ENCODE measurements at regions not wholly inside any gene's neighbourhood (a gene's known extent, or its start where the extent isn't known, plus 50 kb on each side); places are given as distances from the start of the nearest gene placed in this dataset.
"Not testable (repeated sequence)": the region's sequence is repeated elsewhere in the genome, so short reads cannot be mapped to it uniquely, and the experiment has no call there.

GRCh38 chr7:34207810-34208209 is 302.5 kb downstream of the BMPER start:
- no peak for FAIRE-seq
- TF ChIP-seq TAF1 (IDR thresholded peaks at IDR 0.05; ENCODE audit: borderline replicate concordance, low read depth, low read length) (no peak), POLR2A (IDR thresholded peaks at IDR 0.05; ENCODE audit: low read depth, low read length) (no peak), POLR2AphosphoS5 (IDR thresholded peaks at IDR 0.05; ENCODE audit: low read depth, low read length) (no peak)
- DNase-seq (ENCODE audit: insufficient read length): no peak

GRCh38 chr7:34208878-34209621 is 303.7 kb downstream of the BMPER start:
- FAIRE-seq (no peak), DNase-seq (ENCODE audit: insufficient read length) (no peak)
- TF ChIP-seq POLR2A (IDR thresholded peaks at IDR 0.05; ENCODE audit: low read depth, low read length): no peak
- no peak for TF ChIP-seq TAF1 (IDR thresholded peaks at IDR 0.05; ENCODE audit: borderline replicate concordance, low read depth, low read length)
- no peak for TF ChIP-seq POLR2AphosphoS5 (IDR thresholded peaks at IDR 0.05; ENCODE audit: low read depth, low read length)

- TF ChIP-seq POLR2AphosphoS5 (IDR thresholded peaks at IDR 0.05; ENCODE audit: low read depth, low read length) (no peak), POLR2A (IDR thresholded peaks at IDR 0.05; ENCODE audit: low read depth, low read length) (no peak), TAF1 (IDR thresholded peaks at IDR 0.05; ENCODE audit: borderline replicate concordance, low read depth, low read length) (no peak)
- DNase-seq (ENCODE audit: insufficient read length): no peak
- FAIRE-seq: no peak
Observed at GRCh38 chr7:34211018-34211417, 305.7 kb downstream of the BMPER start.

GRCh38 chr7:34217972-34218371 is 312.6 kb downstream of the BMPER start:
- no peak for DNase-seq (ENCODE audit: insufficient read length)
- TF ChIP-seq TAF1 (IDR thresholded peaks at IDR 0.05; ENCODE audit: borderline replicate concordance, low read depth, low read length): no peak
- TF ChIP-seq POLR2A (IDR thresholded peaks at IDR 0.05; ENCODE audit: low read depth, low read length): no peak
- TF ChIP-seq POLR2AphosphoS5 (IDR thresholded peaks at IDR 0.05; ENCODE audit: low read depth, low read length): no peak
- FAIRE-seq: no peak

DNA sequence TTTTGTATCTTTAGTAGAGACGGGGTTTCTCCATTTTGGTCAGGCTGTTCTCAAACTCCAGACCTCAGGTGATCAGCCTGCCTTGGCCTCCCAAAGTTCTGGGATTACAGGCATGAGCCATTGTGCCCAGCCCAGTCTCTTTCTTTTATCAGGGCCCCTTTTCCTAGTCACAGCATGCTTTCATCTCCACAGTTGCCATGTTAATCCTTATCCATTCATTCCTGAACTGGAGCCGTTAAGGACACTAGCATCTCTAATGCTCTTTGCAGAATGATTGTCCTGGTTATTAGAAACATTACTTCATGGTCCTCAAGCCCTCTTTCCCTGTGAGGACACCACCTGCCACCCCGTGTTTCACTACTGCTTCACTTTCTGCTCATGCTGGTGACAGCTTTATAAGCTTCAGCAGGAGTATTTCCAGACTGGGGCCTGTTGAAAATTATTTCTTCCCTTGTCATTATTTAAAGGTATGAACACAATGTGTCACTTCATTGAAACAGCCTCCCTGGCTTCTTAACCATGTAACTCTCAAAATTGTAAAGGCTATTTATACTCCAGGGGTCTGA is 313.9 kb downstream of the BMPER start:
- FAIRE-seq (no peak), DNase-seq (ENCODE audit: insufficient read length) (no peak)
- TF ChIP-seq POLR2A (IDR thresholded peaks at IDR 0.05; ENCODE audit: low read depth, low read length) (no peak), TAF1 (IDR thresholded peaks at IDR 0.05; ENCODE audit: borderline replicate concordance, low read depth, low read length) (no peak), POLR2AphosphoS5 (IDR thresholded peaks at IDR 0.05; ENCODE audit: low read depth, low read length) (no peak)

DNA sequence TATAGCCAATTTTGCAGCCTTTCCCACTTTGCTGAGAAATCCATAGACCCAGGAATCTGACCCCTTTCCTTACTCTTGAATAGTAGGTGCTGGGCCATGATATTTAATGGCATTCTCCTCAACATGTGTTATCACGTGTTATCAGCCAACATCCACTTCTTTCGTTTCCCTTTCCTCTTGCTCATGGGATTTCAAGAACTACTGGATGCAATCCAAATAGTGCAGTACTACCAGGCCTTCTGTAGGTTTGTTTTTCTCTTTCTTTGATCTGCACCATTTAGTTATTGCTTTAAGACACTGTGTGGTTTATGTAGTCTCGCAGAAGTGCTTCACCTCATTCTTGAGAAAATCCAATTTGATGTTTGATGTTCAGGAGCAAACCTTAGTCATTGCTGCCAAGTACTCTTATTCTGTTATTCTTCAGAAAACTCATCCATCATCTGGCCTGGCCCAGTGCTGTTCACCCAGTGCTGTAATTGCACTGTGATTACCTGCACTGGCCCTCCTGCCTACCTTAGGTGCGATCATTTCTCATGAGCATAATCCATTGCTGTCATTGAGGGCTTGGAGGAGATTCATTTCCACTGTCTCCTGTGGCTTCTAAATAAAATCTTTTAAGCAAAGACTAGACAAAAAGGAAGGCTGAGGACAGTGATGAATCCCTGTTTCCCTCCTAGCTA is 315.3 kb downstream of the BMPER start:
- DNase-seq (ENCODE audit: insufficient read length) (no peak), FAIRE-seq (no peak)
- TF ChIP-seq POLR2AphosphoS5 (IDR thresholded peaks at IDR 0.05; ENCODE audit: low read depth, low read length) (no peak), TAF1 (IDR thresholded peaks at IDR 0.05; ENCODE audit: borderline replicate concordance, low read depth, low read length) (no peak), POLR2A (IDR thresholded peaks at IDR 0.05; ENCODE audit: low read depth, low read length) (no peak)

DNA sequence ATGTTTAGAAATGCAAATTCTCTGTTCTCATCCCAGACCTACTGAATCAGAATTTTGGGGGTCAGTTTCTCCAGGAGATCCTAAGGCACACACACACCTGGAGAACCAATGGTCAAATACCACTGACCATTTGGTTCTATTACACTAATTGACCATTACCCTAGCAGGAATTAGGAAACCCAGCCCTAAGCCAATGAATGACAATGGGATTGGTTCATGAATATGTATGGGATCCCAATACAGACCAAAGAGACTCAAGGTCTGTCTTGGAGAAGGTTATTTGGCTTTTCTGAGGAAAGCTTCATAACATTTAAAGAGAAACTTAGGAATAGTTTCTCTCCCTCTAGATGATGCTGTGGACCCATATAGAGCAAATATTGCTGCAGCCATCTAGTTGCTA is 317.0 kb downstream of the BMPER start:
- no peak for DNase-seq (ENCODE audit: insufficient read length)
- FAIRE-seq: no peak
- TF ChIP-seq TAF1 (IDR thresholded peaks at IDR 0.05; ENCODE audit: borderline replicate concordance, low read depth, low read length): no peak
- TF ChIP-seq POLR2A (IDR thresholded peaks at IDR 0.05; ENCODE audit: low read depth, low read length): no peak
- TF ChIP-seq POLR2AphosphoS5 (IDR thresholded peaks at IDR 0.05; ENCODE audit: low read depth, low read length): no peak

- no peak for TF ChIP-seq POLR2AphosphoS5 (IDR thresholded peaks at IDR 0.05; ENCODE audit: low read depth, low read length)
- TF ChIP-seq POLR2A (IDR thresholded peaks at IDR 0.05; ENCODE audit: low read depth, low read length): no peak
- TF ChIP-seq TAF1 (IDR thresholded peaks at IDR 0.05; ENCODE audit: borderline replicate concordance, low read depth, low read length): no peak
- FAIRE-seq (no peak), DNase-seq (ENCODE audit: insufficient read length) (no peak)
Observed at GRCh38 chr7:34222722-34223121, 317.4 kb downstream of the BMPER start.

DNA sequence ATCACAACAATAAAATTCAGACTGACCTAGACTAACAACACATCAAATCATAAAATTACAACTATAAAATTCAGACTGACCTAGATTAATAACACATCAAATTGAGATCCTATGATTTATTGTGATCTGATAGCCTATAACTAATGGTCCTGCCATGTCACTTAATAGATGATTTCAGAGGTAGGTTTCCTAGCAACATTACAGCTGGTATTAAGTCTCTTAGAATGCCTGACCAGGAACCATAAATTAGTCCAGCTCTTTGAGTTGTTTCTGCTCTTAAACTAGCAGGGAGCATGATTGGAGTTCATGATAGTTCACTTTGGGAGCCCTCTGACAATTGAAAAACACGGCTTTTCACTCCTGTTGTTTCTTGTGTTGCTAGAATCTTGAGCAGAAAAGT is 318.9 kb downstream of the BMPER start:
- no peak for FAIRE-seq

DNA sequence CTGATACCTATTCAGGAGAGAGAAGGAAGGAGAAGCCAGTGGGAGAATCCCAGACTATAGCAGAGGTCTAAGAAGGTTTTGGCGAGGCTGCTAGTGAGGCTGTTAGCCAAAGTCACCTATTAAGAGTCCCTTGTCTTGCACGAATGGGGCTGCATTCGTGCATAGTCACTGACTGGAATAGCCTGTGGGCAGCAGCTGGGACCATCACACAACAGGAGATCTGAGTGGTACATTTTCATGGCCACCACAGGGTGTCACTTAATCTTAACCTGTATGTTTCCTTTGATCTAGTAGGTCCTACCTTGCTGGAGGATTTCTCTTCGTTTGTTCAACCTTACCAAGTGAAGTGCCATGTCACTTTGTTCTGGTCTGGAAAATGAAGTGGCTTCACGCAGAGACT is 319.9 kb downstream of the BMPER start:
- no peak for FAIRE-seq
- TF ChIP-seq POLR2A (IDR thresholded peaks at IDR 0.05; ENCODE audit: low read depth, low read length) (no peak), POLR2AphosphoS5 (IDR thresholded peaks at IDR 0.05; ENCODE audit: low read depth, low read length) (no peak), TAF1 (IDR thresholded peaks at IDR 0.05; ENCODE audit: borderline replicate concordance, low read depth, low read length) (no peak)
- no peak for DNase-seq (ENCODE audit: insufficient read length)

More for the DNA sequence above, 318.9 kb downstream of the BMPER start:
- TF ChIP-seq TAF1 (IDR thresholded peaks at IDR 0.05; ENCODE audit: borderline replicate concordance, low read depth, low read length) (no peak), POLR2AphosphoS5 (IDR thresholded peaks at IDR 0.05; ENCODE audit: low read depth, low read length) (no peak), POLR2A (IDR thresholded peaks at IDR 0.05; ENCODE audit: low read depth, low read length) (no peak)
- no peak for DNase-seq (ENCODE audit: insufficient read length)

- no peak for FAIRE-seq
- TF ChIP-seq POLR2A (IDR thresholded peaks at IDR 0.05; ENCODE audit: low read depth, low read length) (no peak), TAF1 (IDR thresholded peaks at IDR 0.05; ENCODE audit: borderline replicate concordance, low read depth, low read length) (no peak), POLR2AphosphoS5 (IDR thresholded peaks at IDR 0.05; ENCODE audit: low read depth, low read length) (no peak)
- no peak for DNase-seq (ENCODE audit: insufficient read length)
Observed at GRCh38 chr7:34227525-34227924, 322.2 kb downstream of the BMPER start.

- not testable (repeated sequence) for DNase-seq (ENCODE audit: insufficient read length); FAIRE-seq
Observed at GRCh38 chr7:34235101-34235500, 329.8 kb downstream of the BMPER start.

All from GM12892 (cell line).